ENCODE measurements at regions not wholly inside any gene's neighbourhood (a gene's known extent, or its start where the extent isn't known, plus 50 kb on each side); places are given as distances from the start of the nearest gene placed in this dataset.

GRCh38 chr1:69290291-69290690, 277.4 kb upstream of the LRRC7 start:
- H3K9me3 Mint-ChIP-seq: no peaks in the 10 kb centered on the region
- no peaks in the 10 kb centered on the region for H3K4me1 Mint-ChIP-seq (ENCODE audit: low read depth)
- DNase-seq (no peak), ATAC-seq (ENCODE audit: poor library complexity) (no peak)
- Histone ChIP-seq H3K27ac (ENCODE audit: low read depth in 1 of 2, low read length in 2 of 2) (no peak overlapping the region), H3K4me1 (ENCODE audit: insufficient read depth, low read length) (no peaks in the 10 kb centered on the region), H3K36me3 (ENCODE audit: insufficient read depth, low read length) (no peaks in the 10 kb centered on the region), H3K9me3 (ENCODE audit: control insufficient read depth in 1 of 2, insufficient read depth in 1 of 2, low read length in 2 of 2) (no peaks in the 10 kb centered on the region), H3K27me3 (ENCODE audit: control insufficient read depth in 1 of 2, insufficient read depth in 2 of 2, low read length in 2 of 2) (no peaks in the 10 kb centered on the region), H3K4me3 (ENCODE audit: low read length) (no peak overlapping the region)
- no peak overlapping the region for H3K27ac Mint-ChIP-seq
- POLR2A ChIA-PET: no interaction called here
- no peaks in the 10 kb centered on the region for H3K27me3 Mint-ChIP-seq
- no peak for TF ChIP-seq CTCF (IDR thresholded peaks at IDR 0.05)
- intact Hi-C loops (cut with DNase I, micrococcal nuclease): no loop called here
- H3K36me3 Mint-ChIP-seq (ENCODE audit: low read depth): no peaks in the 10 kb centered on the region
- H3K4me3 Mint-ChIP-seq: no peak overlapping the region
- CTCF ChIA-PET: no interaction called here

GRCh38 chr1:69291541-69291940, 276.2 kb upstream of the LRRC7 start:
- ChIA-PET POLR2A (no interaction called here), CTCF (no interaction called here)
- Histone ChIP-seq H3K9me3 (ENCODE audit: control insufficient read depth in 1 of 2, insufficient read depth in 1 of 2, low read length in 2 of 2) (no peaks in the 10 kb centered on the region), H3K36me3 (ENCODE audit: insufficient read depth, low read length) (no peaks in the 10 kb centered on the region), H3K27ac (ENCODE audit: low read depth in 1 of 2, low read length in 2 of 2) (no peak overlapping the region), H3K4me3 (ENCODE audit: low read length) (no peak overlapping the region), H3K4me1 (ENCODE audit: insufficient read depth, low read length) (no peaks in the 10 kb centered on the region), H3K27me3 (ENCODE audit: control insufficient read depth in 1 of 2, insufficient read depth in 2 of 2, low read length in 2 of 2) (no peaks in the 10 kb centered on the region)
- Mint-ChIP-seq H3K9me3 (no peaks in the 10 kb centered on the region), H3K27ac (no peak overlapping the region), H3K27me3 (no peaks in the 10 kb centered on the region), H3K4me1 (ENCODE audit: low read depth) (no peaks in the 10 kb centered on the region), H3K4me3 (no peak overlapping the region), H3K36me3 (ENCODE audit: low read depth) (no peaks in the 10 kb centered on the region)
- intact Hi-C loops (cut with DNase I, micrococcal nuclease): no loop called here
- TF ChIP-seq CTCF (IDR thresholded peaks at IDR 0.05): no peak
- DNase-seq (no peak), ATAC-seq (ENCODE audit: poor library complexity) (no peak)

- ATAC-seq (ENCODE audit: poor library complexity) (no peak), DNase-seq (no peak)
- no peak overlapping the region for H3K27ac Mint-ChIP-seq
- H3K9me3 ChIP-seq (ENCODE audit: control insufficient read depth in 1 of 2, insufficient read depth in 1 of 2, low read length in 2 of 2): no peaks in the 10 kb centered on the region
- no peak overlapping the region for H3K4me3 ChIP-seq (ENCODE audit: low read length)
- H3K27me3 ChIP-seq (ENCODE audit: control insufficient read depth in 1 of 2, insufficient read depth in 2 of 2, low read length in 2 of 2): no peaks in the 10 kb centered on the region
- no peaks in the 10 kb centered on the region for H3K36me3 ChIP-seq (ENCODE audit: insufficient read depth, low read length)
- POLR2A ChIA-PET: no interaction called here
- H3K36me3 Mint-ChIP-seq (ENCODE audit: low read depth): no peaks in the 10 kb centered on the region
- H3K27me3 Mint-ChIP-seq: no peaks in the 10 kb centered on the region
- H3K4me1 ChIP-seq (ENCODE audit: insufficient read depth, low read length): no peaks in the 10 kb centered on the region
- intact Hi-C loops (cut with DNase I, micrococcal nuclease): no loop called here
- CTCF ChIA-PET: no interaction called here
- H3K4me3 Mint-ChIP-seq: no peak overlapping the region
- no peak for TF ChIP-seq CTCF (IDR thresholded peaks at IDR 0.05)
- H3K4me1 Mint-ChIP-seq (ENCODE audit: low read depth): no peaks in the 10 kb centered on the region
- no peak overlapping the region for H3K27ac ChIP-seq (ENCODE audit: low read depth in 1 of 2, low read length in 2 of 2)
- peaks cover 3% of the 10 kb centered on the region for H3K9me3 Mint-ChIP-seq
These were observed 274.9 kb upstream of the LRRC7 start for GRCh38 chr1:69292833-69293232.
